Mononuclear cell (primary cell): ENCODE measurements at regions not wholly inside any gene's neighbourhood (a gene's known extent, or its start where the extent isn't known, plus 50 kb on each side); places are given as distances from the start of the nearest gene placed in this dataset.
"Not testable (repeated sequence)": the region's sequence is repeated elsewhere in the genome, so short reads cannot be mapped to it uniquely, and the experiment has no call there.

Source experiments
- H3K27me3 ChIP-seq: 2 replicates; pipeline ENCODE4 v1.6.0; 2011; ENCODE audit warnings: low read length, control low read depth; ENCODE audit not compliant: insufficient read depth
- H3K4me1 ChIP-seq: 2 replicates; pipeline ENCODE4 v1.5.1; 2011; ENCODE audit warnings: mild to moderate bottlenecking, low read length, control low read depth; ENCODE audit not compliant: insufficient read depth
- H3K4me3 ChIP-seq: 2 replicates; pipeline ENCODE4 v1.5.1; 2011; ENCODE audit warnings: mild to moderate bottlenecking, low read length, moderate library complexity
- H3K9me3 ChIP-seq: 2 replicates; pipeline ENCODE4 v1.5.1; 2011; ENCODE audit warnings: low read depth, mild to moderate bottlenecking, control low read depth, low read length

DNA sequence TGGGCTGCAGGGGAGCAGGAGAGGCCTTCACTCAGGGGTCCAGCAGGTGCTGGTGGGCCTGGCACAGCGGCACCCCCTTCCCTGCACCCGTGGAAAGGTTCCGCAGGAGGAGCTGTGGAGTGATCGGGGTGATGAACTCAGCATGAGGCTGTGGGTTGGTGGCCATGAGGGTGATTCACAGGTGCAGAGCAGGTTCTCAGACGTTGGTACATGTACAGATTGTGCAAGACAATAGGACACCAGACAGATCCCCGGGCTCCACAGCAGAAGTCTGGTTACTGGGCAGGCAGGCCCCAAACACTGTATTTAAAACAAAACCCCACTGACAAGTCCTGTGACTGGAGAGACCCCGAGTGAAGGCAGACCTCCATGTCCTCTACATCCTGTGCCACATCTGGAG, 151.6 kb upstream of the CDH4 start:
- Histone ChIP-seq H3K27me3 (no peaks in the 10 kb centered on the region), H3K9me3 (no peaks in the 10 kb centered on the region), H3K4me1 (no peaks in the 10 kb centered on the region), H3K4me3 (no peak overlapping the region)

DNA sequence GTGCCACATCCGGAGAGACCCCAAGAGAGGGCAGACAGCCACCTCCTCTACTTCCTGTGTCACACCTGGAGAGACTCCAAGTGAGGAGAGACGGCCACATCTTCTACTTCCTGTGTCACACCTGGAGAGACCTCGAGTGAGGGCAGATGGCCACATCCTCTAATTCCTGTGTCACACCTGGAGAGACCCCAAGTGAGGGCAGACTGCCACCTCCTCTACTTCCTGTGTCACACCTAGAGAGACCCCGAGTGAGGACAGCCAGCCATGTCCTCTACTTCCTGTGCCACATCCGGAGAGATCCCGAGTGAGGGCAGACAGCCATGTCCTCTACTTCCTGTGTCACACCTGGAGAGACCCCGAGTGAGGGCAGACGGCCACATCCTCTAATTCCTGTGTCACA, 150.7 kb upstream of the CDH4 start:
- not testable (repeated sequence) for H3K27me3 ChIP-seq, H3K4me1 ChIP-seq, H3K4me3 ChIP-seq, H3K9me3 ChIP-seq

DNA sequence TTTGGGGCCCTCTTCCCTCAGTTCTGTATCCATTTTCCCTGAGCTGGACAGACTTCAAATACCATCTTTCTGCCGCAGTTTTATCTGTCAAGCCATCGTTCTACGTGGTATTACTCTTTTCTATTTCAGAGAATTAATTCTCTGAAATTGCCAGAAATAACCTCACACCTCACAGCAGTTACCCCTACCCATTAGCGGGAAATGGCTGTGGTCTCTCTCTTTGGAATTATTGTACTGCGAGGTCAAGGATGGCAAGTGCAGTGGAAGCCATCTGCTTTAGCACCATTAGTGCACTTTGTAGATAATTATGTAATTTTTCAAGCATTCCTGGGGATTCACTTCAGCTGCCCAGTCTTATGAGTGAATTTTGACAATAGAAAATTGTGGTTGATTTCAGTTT, 147.8 kb upstream of the CDH4 start:
- H3K4me3 ChIP-seq, result no peak overlapping the region
- no peaks in the 10 kb centered on the region for H3K27me3 ChIP-seq
- no peaks in the 10 kb centered on the region for H3K9me3 ChIP-seq

DNA sequence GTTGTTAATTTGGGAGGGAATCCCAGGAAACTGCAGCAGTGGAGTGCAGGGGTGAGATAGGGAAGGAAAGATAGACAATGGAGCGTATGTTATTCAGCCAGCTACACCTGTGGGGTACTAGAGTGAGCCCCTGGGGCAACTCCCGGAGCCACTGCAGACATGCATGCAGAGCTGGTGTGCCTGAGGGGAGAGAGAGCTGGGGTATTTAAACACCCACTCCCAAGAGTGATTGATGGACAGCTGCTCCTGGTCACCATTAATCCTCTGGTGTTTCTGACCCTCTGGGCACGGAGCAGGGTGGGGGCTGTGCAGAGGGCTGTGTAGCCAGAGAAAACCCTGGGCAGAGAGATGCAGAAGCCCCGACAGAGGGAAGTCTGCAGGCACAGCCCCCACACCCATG, 146.7 kb upstream of the CDH4 start:
- H3K27me3 ChIP-seq, result no peaks in the 10 kb centered on the region
- no peaks in the 10 kb centered on the region for H3K4me1 ChIP-seq
- H3K4me3 ChIP-seq, result no peak overlapping the region
- no peaks in the 10 kb centered on the region for H3K9me3 ChIP-seq

More for the DNA sequence above, 147.8 kb upstream of the CDH4 start:
- no peaks in the 10 kb centered on the region for H3K4me1 ChIP-seq

DNA sequence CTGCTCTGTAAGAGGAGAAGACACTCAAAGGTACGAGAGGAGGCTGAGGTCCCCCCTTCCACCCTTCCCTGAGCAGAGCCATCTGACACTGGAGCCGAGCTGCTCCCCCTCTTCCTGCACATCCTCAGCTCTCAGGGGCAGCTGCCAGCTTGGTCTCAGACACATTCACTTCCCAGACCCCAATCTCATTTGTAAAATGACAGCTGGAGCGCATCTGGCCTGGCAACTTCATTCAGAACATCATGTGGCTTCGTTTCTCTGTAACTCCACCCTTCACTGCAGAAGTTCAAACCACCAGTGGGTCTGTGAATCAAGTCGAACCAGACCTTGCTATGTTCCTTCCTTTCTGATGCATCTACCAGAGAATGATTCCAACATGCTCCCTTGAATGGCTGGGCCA, 145.6 kb upstream of the CDH4 start:
- Histone ChIP-seq H3K4me3 (no peak overlapping the region), H3K4me1 (no peaks in the 10 kb centered on the region), H3K9me3 (no peaks in the 10 kb centered on the region), H3K27me3 (no peaks in the 10 kb centered on the region)

DNA sequence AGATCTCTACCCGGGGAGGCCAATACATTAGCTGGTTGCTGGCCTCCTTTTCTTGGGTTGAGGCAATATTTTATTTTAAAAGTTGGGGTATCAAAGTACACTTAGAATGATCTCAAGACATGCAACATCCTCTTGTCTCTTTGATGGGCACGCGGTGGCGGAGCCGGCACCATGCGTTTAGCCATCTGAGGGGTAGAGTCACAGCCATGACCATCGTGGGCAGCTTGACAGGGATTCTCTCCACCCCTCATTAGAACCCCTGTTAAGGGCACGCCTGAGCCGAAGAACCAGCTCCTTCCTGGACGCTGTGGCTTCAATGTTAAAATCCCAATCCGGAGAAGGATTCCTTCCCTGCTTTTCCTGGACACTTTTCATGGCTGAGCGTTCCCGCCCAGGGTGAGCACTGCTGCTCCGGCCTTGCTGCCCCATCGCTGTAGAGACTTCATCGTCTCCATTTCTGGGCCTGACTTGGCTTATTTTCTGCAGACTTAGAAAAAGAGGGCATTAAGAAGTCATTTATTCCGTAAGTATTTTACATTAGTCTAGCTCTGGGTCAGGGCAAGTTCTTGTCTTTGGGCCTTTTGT, 142.7 kb upstream of the CDH4 start:
- no peaks in the 10 kb centered on the region for H3K27me3 ChIP-seq
- no peaks in the 10 kb centered on the region for H3K9me3 ChIP-seq
- no peaks in the 10 kb centered on the region for H3K4me1 ChIP-seq
- no peak overlapping the region for H3K4me3 ChIP-seq

DNA sequence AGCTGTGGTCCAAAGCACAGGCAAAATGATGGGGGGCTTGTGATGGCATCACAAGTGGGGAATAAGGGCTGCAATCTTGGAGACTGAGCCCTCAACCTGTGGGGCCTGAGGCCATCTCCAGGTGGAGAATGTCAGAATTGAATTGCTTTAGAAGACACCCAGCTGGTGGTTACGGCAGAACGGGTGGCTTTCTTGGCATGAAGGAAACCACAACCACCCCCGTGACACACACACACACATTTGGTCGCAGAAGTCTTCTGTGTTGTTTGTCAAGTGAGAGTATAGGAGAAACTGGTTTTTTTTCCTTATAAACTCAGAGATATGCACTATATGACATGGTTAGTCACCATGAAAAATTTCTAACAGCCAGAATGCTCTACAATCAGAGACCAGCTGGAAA, 139.5 kb upstream of the CDH4 start:
- Histone ChIP-seq H3K27me3 (no peaks in the 10 kb centered on the region), H3K4me1 (no peaks in the 10 kb centered on the region), H3K9me3 (no peaks in the 10 kb centered on the region), H3K4me3 (no peak overlapping the region)

DNA sequence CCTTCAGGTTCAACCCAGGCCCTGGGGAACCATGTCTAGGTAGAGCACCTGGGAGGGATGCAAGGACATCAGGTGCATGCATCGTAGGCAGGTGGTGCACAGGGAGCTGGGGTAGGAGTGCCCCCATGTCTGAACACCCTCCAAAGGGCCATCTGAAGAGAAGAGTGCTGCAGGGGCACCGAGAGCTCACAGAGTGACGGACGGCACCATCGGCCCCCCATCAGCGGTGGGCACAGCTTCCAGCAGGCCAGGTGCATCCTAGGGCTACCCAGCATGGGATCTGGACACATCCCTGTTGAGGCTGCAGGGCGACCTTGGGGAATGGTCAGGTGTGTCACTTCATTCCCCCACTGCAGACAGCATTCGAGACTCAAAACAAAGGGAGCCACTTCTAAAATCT, 138.3 kb upstream of the CDH4 start:
- Histone ChIP-seq H3K4me3 (no peak overlapping the region), H3K27me3 (no peaks in the 10 kb centered on the region), H3K9me3 (no peaks in the 10 kb centered on the region), H3K4me1 (no peaks in the 10 kb centered on the region)

DNA sequence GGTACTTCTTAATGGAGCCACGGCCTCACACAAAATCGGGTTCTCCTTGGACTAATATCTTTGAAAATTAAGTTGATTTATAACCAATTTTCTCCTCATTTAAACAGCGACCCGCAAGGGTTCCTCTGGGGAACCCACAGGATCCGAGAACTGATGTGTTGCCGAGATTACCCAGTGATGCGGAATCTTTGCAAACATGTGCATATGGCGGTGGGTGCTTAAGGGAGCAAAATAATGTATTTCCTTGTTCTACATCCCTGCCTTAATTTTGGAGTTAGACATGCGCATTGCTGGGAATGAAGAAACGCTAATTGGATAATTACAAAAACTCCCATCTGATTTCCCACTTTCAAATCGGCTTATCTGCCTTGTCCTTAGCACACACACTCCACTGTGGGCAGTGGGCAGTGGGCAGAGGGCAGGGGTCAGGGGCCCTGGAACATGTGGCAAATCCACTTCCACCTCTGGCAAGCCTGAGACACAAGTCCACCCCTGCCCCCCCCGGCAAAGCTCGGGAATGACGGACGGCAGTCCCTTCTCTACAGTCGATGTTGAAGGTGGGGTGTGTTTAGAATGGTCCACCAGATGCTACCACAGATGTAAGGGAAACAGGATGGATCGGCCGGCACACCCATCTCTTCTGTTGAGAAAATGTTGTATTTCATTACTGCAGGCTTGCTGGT, 137.4 kb upstream of the CDH4 start:
- no peaks in the 10 kb centered on the region for H3K9me3 ChIP-seq
- no peaks in the 10 kb centered on the region for H3K4me1 ChIP-seq
- H3K27me3 ChIP-seq, result no peaks in the 10 kb centered on the region
- no peak overlapping the region for H3K4me3 ChIP-seq

DNA sequence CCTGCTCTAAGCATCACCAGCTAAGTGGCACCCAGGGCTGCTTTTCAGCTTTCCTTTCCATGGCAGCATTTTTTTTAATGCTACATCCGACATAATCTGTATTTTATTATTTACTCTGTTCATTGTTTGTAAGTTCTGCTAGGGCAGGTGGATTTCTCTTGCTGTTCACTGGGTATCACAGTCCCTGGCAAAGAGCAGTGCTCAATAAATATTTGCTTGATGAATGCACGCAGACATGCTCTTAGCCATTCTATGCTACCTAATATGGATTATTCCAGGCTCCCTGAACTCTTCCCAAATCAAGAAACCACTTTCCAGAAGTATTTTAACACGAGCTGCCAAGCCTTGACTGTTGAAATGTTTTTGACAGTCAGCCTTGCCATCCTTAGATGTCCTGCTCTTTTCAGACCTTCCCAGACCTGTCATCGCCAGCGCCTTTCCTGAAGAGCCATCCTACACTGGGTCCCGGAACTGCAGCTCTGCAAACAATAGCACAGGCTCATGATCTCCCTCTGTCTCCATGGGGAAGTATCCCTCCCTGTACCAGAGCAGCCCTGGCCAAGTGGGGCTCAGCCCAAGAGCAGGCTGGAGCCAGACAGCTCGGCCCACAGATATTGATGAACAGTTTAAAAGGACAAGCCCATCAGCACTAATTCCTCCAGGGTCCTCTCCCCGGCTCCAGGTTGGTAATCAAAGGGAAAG, 136.5 kb upstream of the CDH4 start:
- peaks cover 5% of the 10 kb centered on the region for H3K4me1 ChIP-seq
- no peaks in the 10 kb centered on the region for H3K27me3 ChIP-seq
- H3K4me3 ChIP-seq, result no peak overlapping the region
- H3K9me3 ChIP-seq, result no peaks in the 10 kb centered on the region

DNA sequence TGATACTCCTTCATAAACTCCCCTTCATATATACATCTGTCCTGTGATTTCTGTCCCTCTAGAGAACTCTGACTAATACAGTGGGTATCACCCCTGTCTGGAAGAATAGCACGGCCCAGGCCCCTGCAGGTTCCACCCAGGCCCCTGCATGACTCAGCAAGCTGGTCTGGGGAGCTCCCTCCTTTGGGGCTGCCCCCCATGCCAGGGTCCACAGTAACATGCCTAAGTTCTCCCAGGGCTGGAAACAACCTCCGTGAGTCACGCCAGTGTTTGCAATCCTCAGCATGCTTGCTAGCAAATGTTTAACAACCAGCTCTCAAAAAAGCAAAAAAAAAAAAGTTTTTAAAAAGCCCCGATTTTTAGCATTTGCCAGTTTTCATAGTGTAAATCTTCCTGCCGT, 134.3 kb upstream of the CDH4 start:
- no peaks in the 10 kb centered on the region for H3K9me3 ChIP-seq
- H3K4me1 ChIP-seq, result peaks cover 7% of the 10 kb centered on the region
- H3K27me3 ChIP-seq, result no peaks in the 10 kb centered on the region
- H3K4me3 ChIP-seq, result no peak overlapping the region

DNA sequence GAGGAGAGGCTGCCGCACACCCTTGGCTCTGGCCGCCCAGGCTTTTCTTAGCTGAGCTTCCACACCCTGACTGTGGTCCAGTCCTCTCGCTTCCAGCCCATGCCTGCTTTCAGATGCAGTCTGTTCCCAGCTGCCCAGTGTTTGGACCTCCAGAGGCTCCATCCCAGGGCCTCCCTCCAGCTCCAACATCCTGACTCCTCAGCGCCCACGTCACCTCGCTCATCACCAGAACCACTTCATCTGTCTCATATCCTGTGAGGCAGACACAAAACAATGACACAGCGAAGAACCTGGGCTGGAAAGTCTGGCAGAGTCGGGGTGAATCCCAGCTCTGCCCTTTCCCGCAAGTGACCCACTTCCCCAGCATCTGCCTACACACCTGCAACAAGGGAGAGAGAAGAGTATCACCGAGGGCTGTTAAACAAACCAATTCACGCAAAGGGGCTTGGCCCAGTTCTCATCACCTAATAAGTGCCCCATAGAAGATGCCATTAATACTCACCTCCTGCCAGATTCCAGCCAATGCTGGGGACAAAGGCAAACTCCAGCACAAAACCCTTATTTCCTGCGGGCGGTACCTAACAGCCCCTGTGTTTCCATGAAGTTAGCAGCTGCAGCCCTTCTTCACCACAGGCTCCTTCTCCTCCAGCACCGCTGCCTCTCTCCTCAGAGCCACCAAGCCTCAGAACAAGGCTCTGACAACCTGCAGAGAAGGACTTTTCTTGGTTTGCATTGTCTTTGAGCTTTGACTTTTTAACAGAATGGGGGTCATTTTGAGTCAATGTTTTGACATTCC, 133.4 kb upstream of the CDH4 start:
- no peak overlapping the region for H3K4me3 ChIP-seq
- no peaks in the 10 kb centered on the region for H3K27me3 ChIP-seq
- peaks cover 7% of the 10 kb centered on the region for H3K4me1 ChIP-seq
- no peaks in the 10 kb centered on the region for H3K9me3 ChIP-seq

DNA sequence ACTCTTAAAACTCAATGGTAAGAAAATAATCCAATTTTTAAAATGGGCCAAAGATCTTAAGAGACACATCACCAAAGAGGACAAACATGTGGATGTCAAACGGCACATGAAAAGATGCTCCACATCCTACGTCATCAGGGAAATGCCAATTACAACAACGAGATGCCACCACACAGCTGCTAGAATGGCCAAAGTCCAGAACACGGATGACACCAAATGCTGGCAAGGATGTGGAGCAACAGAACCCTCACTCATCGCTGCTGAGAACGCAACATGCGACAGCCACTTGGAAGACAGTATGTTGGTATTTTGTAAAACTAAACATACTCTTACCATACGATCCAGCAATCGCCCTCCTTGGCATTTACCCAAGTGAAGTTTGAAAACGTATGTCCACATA, 132.8 kb upstream of the CDH4 start:
- no peaks in the 10 kb centered on the region for H3K9me3 ChIP-seq
- H3K4me1 ChIP-seq, result peaks cover 7% of the 10 kb centered on the region
- H3K4me3 ChIP-seq, result no peak overlapping the region

DNA sequence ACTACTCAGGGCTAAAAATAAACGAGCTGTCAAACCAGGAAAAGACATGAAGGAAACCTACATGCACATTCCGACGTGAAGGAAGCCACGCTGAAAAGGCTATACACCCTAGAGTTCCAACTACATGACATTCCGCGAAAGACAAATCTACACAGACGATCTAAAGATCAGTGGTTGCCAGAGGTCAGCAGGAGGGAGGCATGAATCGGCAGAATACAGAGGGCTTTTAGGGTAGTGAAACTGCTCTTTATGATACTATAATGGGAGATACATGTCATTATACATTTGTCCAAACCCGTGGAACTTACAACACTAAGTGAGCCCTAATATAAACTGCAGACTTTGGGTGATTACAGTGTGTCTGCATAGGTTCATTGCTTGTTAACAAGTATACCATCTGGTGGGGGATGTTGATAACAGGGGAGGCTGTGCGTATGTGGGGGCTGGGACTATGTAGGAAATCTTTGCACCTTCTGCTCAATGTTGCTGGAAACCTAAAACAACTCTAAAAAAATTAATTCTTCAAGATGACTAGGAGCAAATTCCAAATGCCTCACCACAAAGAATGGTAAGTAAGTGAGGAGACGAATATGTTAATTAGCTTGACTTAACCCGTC, 132.2 kb upstream of the CDH4 start:
- Histone ChIP-seq H3K9me3 (no peaks in the 10 kb centered on the region), H3K4me1 (peaks cover 7% of the 10 kb centered on the region), H3K4me3 (no peak overlapping the region), H3K27me3 (no peaks in the 10 kb centered on the region)

More for the DNA sequence above, 132.8 kb upstream of the CDH4 start:
- no peaks in the 10 kb centered on the region for H3K27me3 ChIP-seq
